ENCODE measurements at regions not wholly inside any gene's neighbourhood (a gene's known extent, or its start where the extent isn't known, plus 50 kb on each side); places are given as distances from the start of the nearest gene placed in this dataset.

DNA sequence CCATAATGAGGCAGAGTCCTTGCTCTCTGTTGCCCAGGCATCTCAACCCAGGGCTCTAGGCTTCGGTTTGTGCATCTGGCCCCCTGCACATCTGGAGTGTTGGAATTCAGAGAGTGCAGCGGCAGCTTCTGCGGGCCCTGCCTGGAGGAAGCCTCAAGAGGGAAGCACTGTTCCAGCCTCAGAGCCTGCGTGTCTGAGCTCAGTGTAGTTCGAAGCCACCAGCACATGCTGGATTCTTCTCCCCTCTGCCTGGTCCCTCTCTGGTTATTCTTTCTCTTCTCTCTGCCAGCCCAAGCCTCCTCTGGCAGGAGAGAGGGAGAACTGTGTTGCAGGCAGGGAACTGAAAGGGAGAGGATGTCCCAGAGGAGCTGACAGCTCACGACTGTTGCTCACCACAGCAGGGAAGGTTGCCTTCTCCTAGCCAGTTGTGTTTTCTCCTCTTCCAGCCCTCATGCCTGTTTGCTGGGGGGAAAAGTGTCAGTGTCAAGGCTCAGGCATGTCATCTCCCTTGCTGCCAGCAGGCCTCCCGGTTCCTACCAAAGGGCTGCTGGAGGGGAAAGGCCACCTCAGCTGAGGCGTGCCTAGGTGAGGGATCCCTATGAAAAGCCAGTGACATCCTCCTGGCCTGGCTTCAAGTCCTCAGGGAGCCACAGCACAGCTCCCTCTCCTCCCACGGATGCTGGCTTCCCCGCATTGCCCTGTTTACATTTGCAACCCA lies 126.0 kb upstream of the LRFN2 start:
- 74% methylated on average over 9 of the region's 10 CpGs; no CpG with 5 or more reads in 1 of the 2 experiments for WGBS, 2 experiments (ENCODE audit: extremely low coverage in 1 of 2, insufficient coverage in 1 of 2, insufficient read length in 1 of 2, insufficient replicate concordance in 2 of 2, low coverage in 1 of 2, low lambda C conversion rate in 2 of 2, missing lambda C conversion rate in 1 of 2)
- ChIA-PET CTCF (ENCODE audit: partially characterized antibody) (interaction anchor here (0.6 to 3.4 kb wide), 25 partner anchors 9 to 385 kb away, joined by 3 to 17 read pairs (median 3); partner anchors contain the start of gene LRFN2), POLR2A (ENCODE audit: partially characterized antibody) (no interaction called here)
- Histone ChIP-seq H3K9me3 (ENCODE audit: insufficient read depth in 2 of 2, low read depth in 1 of 2, low read length in 1 of 2) (peaks cover 3 to 5% of the 10 kb centered on the region in 2 experiments; a peak in 1 of 4 replicates), H3K4me1 (replicated peaks in 1 of 4; ENCODE audit: control insufficient read depth in 3 of 4, insufficient read depth in 4 of 4, low read length in 3 of 4) (peaks cover 0 to 2% (median 0%) of the 10 kb centered on the region in 4 experiments; a peak in 2 of 7 replicates), H2BK20ac (ENCODE audit: low read length) (no peak overlapping the region), H3K79me2 (ENCODE audit: control insufficient read depth in 1 of 2, insufficient read depth in 2 of 2, low read length in 2 of 2) (no peaks in the 10 kb centered on the region), H3K18ac (ENCODE audit: extremely low read depth, low read length) (no peak overlapping the region), H3K36me3 (ENCODE audit: control insufficient read depth in 2 of 4, insufficient read depth in 4 of 4, low read length in 3 of 4) (no peaks in the 10 kb centered on the region), H3K27ac (ENCODE audit: low read depth, low read length) (no peak overlapping the region), H2BK15ac (ENCODE audit: low read length) (no peak overlapping the region), H3K23ac (ENCODE audit: insufficient read length) (no peak overlapping the region), H3K56ac (replicated peaks; ENCODE audit: insufficient read length, low read depth, low read length) (no peak overlapping the region), H3K27me3 (replicated peaks in 1 of 4; ENCODE audit: control insufficient read depth in 3 of 4, extremely low read depth in 1 of 4, insufficient read depth in 3 of 4, low read length in 3 of 4) (no peaks in the 10 kb centered on the region; a peak in 1 of 7 replicates), H3K14ac (ENCODE audit: insufficient read length) (no peak overlapping the region), H2BK12ac (ENCODE audit: low read depth, low read length) (no peak overlapping the region), H4K8ac (ENCODE audit: extremely low read depth, insufficient read depth, low read length) (no peak overlapping the region; the same call in 1 of the 2 replicates), H3K9ac (replicated peaks in 1 of 4; ENCODE audit: extremely low read depth in 1 of 4, low read depth in 3 of 4, low read length in 3 of 4) (no peak overlapping the region), H4K91ac (replicated peaks; ENCODE audit: insufficient read length, low read length) (no peak overlapping the region), H2BK5ac (ENCODE audit: low read depth, low read length) (no peak overlapping the region), H2AFZ (ENCODE audit: low read length) (peak overlapping the region; percentile 81; the same call in 1 of the 2 replicates), H2BK120ac (replicated peaks; ENCODE audit: low read depth, low read length) (no peak overlapping the region), H3K23me2 (ENCODE audit: low read depth, low read length) (no peaks in the 10 kb centered on the region), H4K20me1 (replicated peaks in 1 of 2; ENCODE audit: control insufficient read depth in 1 of 2, insufficient read depth in 2 of 2, low read length in 2 of 2) (no peaks in the 10 kb centered on the region), H3K4me2 (ENCODE audit: insufficient read depth in 1 of 2, low read depth in 2 of 2, low read length in 2 of 2) (no peak overlapping the region), H3K4ac (replicated peaks; ENCODE audit: insufficient read length, low read depth, low read length) (no peak overlapping the region), H2AK5ac (ENCODE audit: low read depth, low read length) (no peak overlapping the region), H3K4me3 (ENCODE audit: extremely low read depth in 1 of 4, insufficient read depth in 2 of 4, low read depth in 3 of 4, low read length in 4 of 4) (no peak overlapping the region), H3K79me1 (ENCODE audit: low read depth, low read length) (no peaks in the 10 kb centered on the region), H4K5ac (ENCODE audit: insufficient read length, low read depth, low read length) (no peak overlapping the region)
- FAIRE-seq (no peak), DNase-seq (ENCODE audit: low read depth in 1 of 2, low spot score in 2 of 2) (no peak)
- TF ChIP-seq RXRA (IDR thresholded peaks at IDR 0.05; ENCODE audit: insufficient read depth, low read depth, low read length), result no peak
- TF ChIP-seq SP1 (IDR thresholded peaks at IDR 0.05; ENCODE audit: low read depth, low read length), result no peak
- peak; percentile 52 to 65 for TF ChIP-seq RAD21 (IDR thresholded peaks at IDR 0.05 in 1 of 2, conservative IDR thresholded peaks at IDR 0.05 in 1 of 2; ENCODE audit: low read depth in 2 of 2, low read length in 2 of 2)
- 0 out of 2 replicates have a peak, but pooled peaks have one; percentile 48 for TF ChIP-seq E2F6 (IDR thresholded peaks at IDR 0.05)
- TF ChIP-seq, protein P1, sequence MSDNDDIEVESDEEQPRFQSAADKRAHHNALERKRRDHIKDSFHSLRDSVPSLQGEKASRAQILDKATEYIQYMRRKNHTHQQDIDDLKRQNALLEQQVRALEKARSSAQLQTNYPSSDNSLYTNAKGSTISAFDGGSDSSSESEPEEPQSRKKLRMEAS (IDR thresholded peaks at IDR 0.05), result 0 out of 2 replicates have a peak, but pooled peaks have one; percentile 29
- no peak for TF ChIP-seq CHD1 (IDR thresholded peaks at IDR 0.05; ENCODE audit: low read depth, low read length)
- TF ChIP-seq, protein P2, sequence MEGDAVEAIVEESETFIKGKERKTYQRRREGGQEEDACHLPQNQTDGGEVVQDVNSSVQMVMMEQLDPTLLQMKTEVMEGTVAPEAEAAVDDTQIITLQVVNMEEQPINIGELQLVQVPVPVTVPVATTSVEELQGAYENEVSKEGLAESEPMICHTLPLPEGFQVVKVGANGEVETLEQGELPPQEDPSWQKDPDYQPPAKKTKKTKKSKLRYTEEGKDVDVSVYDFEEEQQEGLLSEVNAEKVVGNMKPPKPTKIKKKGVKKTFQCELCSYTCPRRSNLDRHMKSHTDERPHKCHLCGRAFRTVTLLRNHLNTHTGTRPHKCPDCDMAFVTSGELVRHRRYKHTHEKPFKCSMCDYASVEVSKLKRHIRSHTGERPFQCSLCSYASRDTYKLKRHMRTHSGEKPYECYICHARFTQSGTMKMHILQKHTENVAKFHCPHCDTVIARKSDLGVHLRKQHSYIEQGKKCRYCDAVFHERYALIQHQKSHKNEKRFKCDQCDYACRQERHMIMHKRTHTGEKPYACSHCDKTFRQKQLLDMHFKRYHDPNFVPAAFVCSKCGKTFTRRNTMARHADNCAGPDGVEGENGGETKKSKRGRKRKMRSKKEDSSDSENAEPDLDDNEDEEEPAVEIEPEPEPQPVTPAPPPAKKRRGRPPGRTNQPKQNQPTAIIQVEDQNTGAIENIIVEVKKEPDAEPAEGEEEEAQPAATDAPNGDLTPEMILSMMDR (IDR thresholded peaks at IDR 0.05; ENCODE audit: control extremely low read depth in 1 of 3, insufficient read depth in 1 of 3, low read depth in 1 of 3, low read length in 3 of 3), result peak; percentile 26 to 45 (median 44); a peak in 3 of 4 replicates
- TF ChIP-seq PHF8 (conservative IDR thresholded peaks at IDR 0.05; ENCODE audit: low read depth, low read length), result no peak
